HEK293 (cell line): ENCODE measurements at regions not wholly inside any gene's neighbourhood (a gene's known extent, or its start where the extent isn't known, plus 50 kb on each side); places are given as distances from the start of the nearest gene placed in this dataset.
"Not testable (repeated sequence)": the region's sequence is repeated elsewhere in the genome, so short reads cannot be mapped to it uniquely, and the experiment has no call there.

Experiments used
- ZFP37 ChIP-seq: fragments of 450-650 bp; formaldehyde crosslinking; IDR thresholded peaks from 2 replicates; pipeline ENCODE4 v1.5.1; 2016; ENCODE audit warnings: missing biosample characterization, missing genetic modification characterization
- TF ChIP-seq, protein P1 (sequence below): fragments of 450-650 bp; formaldehyde crosslinking; IDR thresholded peaks from 2 replicates; pipeline ENCODE4 v1.5.1; 2016; ENCODE audit warnings: missing biosample characterization, missing genetic modification characterization, low read depth
- TF ChIP-seq, protein P2 (sequence below): fragments of 450-650 bp; formaldehyde crosslinking; IDR thresholded peaks from 2 replicates; pipeline ENCODE4 v1.5.1; 2016; ENCODE audit warnings: missing biosample characterization, missing genetic modification characterization

DNA sequence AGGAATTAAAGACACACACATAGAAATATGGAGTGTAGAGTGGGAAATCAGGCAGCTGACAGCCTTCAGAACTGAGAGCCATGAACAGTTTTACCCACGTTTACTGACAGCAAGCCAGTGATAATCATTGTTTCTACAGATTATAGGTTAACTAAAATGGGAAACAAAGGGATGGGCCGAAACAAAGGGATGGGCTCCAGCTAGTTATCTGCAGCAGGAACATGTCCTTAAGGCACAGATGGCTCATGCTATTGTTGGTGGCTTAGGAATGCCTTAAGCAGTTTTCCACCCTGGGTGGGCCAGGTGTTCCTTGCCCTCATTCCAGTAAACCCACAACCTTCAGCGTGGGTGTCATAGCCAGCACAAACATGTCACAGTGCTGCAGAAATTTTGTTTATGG, 355.7 kb upstream of the INTU start:
- not testable (repeated sequence) for TF ChIP-seq ZFP37 (tag by site-specific recombination)
- TF ChIP-seq, protein P1, sequence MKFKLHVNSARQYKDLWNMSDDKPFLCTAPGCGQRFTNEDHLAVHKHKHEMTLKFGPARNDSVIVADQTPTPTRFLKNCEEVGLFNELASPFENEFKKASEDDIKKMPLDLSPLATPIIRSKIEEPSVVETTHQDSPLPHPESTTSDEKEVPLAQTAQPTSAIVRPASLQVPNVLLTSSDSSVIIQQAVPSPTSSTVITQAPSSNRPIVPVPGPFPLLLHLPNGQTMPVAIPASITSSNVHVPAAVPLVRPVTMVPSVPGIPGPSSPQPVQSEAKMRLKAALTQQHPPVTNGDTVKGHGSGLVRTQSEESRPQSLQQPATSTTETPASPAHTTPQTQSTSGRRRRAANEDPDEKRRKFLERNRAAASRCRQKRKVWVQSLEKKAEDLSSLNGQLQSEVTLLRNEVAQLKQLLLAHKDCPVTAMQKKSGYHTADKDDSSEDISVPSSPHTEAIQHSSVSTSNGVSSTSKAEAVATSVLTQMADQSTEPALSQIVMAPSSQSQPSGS (tag by site-specific recombination): not testable (repeated sequence)
- TF ChIP-seq, protein P2, sequence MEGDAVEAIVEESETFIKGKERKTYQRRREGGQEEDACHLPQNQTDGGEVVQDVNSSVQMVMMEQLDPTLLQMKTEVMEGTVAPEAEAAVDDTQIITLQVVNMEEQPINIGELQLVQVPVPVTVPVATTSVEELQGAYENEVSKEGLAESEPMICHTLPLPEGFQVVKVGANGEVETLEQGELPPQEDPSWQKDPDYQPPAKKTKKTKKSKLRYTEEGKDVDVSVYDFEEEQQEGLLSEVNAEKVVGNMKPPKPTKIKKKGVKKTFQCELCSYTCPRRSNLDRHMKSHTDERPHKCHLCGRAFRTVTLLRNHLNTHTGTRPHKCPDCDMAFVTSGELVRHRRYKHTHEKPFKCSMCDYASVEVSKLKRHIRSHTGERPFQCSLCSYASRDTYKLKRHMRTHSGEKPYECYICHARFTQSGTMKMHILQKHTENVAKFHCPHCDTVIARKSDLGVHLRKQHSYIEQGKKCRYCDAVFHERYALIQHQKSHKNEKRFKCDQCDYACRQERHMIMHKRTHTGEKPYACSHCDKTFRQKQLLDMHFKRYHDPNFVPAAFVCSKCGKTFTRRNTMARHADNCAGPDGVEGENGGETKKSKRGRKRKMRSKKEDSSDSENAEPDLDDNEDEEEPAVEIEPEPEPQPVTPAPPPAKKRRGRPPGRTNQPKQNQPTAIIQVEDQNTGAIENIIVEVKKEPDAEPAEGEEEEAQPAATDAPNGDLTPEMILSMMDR (tag by site-specific recombination): not testable (repeated sequence)
